CD1c-positive myeloid dendritic cell (primary cell): ENCODE measurements at regions not wholly inside any gene's neighbourhood (a gene's known extent, or its start where the extent isn't known, plus 50 kb on each side); places are given as distances from the start of the nearest gene placed in this dataset.
"Not testable (repeated sequence)": the region's sequence is repeated elsewhere in the genome, so short reads cannot be mapped to it uniquely, and the experiment has no call there.

Experiments used
- DNase-seq: peaks from one replicate; pipeline ENCODE4 v3.0.0-alpha.2; 2016; ENCODE audit errors: extremely low spot score

DNA sequence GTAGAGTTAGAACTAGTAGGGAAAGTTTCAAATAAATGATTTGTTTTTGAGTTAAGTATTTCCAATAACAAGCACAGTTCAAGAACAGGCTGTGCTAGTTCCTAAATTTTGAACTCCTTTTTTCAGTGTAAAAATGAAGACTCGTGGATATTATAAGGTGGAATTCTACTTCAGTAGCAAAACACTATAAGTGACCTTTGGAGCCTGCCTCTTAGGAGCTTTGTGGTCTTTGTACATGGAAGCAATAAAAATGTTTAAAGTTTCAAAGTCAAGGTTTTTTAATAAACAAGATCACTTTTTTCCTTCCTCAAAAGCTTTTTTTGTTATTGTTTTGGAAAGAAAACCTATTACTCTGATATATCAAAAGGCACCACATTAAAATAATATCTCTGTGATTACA, 292.4 kb upstream of the VWC2 start:
- no peak for DNase-seq

DNA sequence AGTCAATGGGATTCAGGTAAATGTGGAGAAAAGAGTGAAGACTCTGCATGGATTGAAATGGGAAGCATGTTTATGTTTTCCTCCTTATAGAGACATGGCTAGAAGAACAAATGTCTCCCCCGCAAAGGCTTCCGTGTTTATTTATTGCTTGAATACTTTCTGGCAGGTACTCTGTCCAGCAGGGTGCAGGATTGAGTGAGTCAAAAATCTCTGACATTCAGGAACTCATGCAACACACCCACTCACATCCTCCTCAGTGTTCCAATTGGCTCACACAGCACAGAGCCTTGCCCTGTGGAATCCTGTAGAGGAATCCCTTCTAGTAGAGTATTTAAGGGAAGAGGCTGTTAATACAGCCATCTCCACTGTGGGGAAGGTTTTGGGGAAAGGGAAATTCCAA, 290.3 kb upstream of the VWC2 start:
- DNase-seq, result peak; percentile 67

- DNase-seq, result no peak
These were observed 286.2 kb upstream of the VWC2 start for GRCh38 chr7:49486974-49487829.

GRCh38 chr7:49487830-49488140, 285.7 kb upstream of the VWC2 start:
- no peak for DNase-seq

DNA sequence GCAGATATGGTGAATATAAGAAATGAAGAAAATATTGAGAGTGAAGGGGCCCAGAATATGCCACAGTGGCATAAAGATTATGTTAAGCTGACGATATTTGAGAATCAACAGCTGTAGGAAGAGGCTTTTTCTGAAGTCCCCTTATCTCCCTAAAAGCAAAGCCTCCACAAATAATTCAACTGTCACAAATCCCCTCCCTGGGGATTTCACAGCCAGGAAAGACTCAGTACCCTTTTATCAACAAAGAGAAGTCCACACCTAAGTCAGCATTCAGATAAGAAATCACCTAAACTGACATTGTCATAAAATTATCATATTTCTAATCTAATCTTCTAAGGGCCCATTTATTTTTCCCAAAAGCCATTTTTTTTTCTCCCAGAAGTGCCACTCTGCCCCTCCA, 284.9 kb upstream of the VWC2 start:
- no peak for DNase-seq

DNA sequence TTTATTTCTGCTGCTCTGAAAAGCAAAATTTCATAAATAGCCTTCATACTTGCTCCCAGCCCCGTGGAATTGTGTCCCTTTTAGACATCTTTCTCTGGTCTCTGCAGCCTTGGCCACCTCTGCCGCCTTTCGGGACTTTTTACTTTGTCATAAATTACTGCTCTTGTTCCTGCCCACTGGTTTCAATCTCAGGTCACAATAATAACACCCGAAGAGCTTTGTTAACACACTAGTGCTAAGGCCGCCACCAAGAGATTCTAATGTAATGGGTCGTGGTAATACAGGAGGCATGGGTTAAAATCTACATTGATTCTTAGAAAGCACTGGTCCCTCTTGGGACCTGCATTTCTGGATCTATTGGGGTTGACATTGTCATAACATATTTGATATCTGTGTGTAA, 276.0 kb upstream of the VWC2 start:
- DNase-seq, result no peak

GRCh38 chr7:49500741-49501140, 272.7 kb upstream of the VWC2 start:
- no peak for DNase-seq

- not testable (repeated sequence) for DNase-seq
These were observed 266.2 kb upstream of the VWC2 start for GRCh38 chr7:49507206-49507605.

DNA sequence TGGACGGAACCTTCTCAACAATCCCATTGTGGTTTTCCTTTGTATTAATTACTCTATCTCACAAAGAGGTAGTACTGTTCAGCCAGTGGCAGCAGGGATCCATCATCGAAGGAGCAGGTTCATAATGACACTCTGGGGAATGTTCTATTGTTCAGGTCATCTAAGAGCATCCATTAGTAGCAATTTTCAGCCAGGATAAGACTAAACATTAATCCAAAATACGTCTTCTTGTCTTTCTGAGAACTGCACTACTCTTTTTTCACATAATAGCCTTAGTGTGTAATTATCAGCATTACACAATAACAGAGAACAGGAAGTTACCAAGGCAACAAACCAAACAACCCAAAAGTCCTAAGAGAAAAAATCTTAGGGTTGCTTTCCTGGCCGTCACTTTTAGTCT, 259.5 kb upstream of the VWC2 start:
- DNase-seq, result peak; percentile 14

DNA sequence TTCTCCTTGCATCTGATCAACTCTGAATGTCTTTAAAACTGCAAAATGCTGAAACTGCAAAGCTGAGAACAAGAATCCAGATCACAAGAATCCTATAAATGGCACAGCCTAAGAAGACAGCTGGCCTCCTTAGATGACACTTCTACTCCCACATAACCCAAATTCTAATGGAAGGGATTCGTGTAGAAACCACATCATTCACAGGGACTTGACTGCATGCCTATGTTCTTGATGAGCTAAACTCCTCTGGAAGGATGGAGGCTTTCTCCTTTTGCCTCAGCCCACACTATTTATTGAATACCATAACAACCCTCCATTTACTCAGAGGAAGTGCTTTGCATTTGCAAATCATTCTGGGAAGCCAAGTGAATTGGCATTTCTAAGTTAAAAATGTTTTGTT, 252.5 kb upstream of the VWC2 start:
- no peak for DNase-seq

DNA sequence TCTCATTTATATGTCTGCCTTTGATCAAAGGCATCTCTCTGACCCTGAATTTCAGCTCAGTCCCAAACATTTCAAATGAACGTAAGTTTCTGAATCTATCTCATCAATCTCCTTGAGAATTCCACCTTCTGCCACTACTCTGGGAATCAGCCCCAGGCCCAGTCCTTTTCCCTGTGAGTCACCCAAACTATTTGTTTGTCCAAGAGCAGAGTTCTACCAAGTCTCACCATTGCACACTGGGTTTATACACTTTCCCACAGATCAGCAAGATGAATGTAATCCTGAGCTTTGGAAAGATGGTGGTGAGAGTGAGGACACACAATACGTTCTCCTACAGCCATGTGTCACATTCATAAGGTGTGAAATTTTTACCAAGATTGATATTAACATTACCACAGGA, 251.3 kb upstream of the VWC2 start:
- DNase-seq, result no peak

- no peak for DNase-seq
These were observed 249.6 kb upstream of the VWC2 start for GRCh38 chr7:49523870-49524269.

GRCh38 chr7:49527182-49527581, 246.3 kb upstream of the VWC2 start:
- DNase-seq, result no peak

- DNase-seq, result no peak
These were observed 243.0 kb upstream of the VWC2 start for GRCh38 chr7:49530481-49530880.

DNA sequence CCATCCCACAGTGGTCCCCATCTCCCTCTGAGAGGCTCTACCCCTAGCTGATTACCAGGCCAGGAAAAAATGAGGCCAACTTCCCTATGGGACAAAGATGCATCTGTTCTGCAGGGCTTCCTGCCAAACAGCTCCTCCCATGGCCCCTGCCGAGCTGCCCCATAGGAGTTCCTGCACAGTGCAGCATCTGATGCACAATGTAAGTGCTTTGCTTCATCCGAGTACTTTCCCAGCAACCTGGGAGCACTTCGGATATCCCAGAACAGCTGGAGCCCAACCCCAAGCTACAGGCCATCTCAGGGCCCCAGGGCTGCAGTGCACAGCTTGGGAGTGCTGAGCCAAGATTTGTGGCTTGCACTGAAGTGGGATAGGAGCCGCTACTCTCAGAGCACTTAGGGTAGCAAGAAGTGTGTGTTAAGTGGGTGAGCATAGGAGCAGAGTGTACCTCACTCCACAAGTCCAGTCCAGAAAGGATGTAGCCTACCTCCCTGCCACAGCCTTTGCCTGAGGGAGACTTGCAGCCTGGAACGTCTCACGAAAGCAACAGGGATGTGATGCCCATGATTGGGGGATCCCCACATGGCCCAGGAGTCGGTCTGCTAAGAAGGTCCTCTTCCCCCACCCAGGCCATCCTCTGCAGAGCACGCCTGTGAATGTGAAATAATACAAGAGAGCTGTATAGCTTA, 209.6 kb upstream of the VWC2 start:
- no peak for DNase-seq

DNA sequence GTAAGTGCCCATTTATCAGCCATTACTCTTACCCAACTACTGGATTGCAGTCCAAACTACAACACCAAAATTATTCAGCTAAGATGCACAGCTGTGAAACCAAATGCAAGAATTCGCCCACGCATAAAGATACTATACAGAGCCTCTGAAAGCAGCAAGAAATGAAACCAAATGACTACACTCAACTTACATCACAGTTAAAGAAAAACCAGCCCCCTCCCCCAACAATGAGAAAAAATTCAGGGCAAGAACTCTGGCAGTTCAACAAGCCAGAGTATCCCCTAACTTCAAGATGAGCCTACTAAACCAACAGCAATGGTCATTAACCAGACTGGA, 209.1 kb upstream of the VWC2 start:
- no peak for DNase-seq

- no peak for DNase-seq
These were observed 195.9 kb upstream of the VWC2 start for GRCh38 chr7:49577576-49577975.

DNA sequence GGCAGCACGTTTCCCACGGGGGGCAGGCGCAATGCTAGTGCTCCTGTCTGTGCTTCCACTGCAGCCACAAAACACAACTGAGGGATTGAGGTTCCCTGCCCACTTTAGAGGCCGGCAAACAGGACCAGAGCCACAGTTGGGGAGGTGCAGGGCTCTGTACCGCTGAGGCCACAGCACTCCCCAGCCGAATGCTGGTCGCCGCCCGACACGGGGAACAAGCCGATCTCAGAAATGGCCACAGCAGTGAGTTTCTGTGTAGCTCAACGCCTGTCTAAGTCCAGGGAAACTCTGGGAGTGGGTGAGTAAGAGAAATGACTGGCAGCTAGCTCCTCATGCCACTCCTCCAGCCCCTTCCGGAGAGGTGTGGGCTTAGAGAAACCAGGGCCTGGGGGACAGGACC, 194.0 kb upstream of the VWC2 start:
- DNase-seq, result no peak

DNA sequence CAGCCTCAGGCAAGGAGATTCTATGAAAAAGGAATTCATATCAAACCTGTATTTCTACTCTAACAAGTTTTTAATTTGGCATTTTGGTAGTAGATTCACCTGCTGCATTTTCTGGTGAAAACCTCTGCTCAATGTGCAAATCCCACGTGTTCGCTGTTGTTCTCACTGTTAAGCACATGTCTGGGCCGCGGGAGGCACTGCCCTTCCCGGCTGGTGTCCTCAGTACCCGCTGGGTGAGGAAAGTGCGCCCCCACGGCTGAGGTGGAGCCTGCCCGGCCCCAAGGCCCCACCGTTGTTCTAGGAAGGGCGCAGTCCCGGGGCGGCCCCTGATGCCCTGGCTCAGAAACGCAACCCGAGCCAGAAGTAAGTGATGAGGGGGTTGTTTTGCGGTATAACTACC, 193.4 kb upstream of the VWC2 start:
- no peak for DNase-seq

DNA sequence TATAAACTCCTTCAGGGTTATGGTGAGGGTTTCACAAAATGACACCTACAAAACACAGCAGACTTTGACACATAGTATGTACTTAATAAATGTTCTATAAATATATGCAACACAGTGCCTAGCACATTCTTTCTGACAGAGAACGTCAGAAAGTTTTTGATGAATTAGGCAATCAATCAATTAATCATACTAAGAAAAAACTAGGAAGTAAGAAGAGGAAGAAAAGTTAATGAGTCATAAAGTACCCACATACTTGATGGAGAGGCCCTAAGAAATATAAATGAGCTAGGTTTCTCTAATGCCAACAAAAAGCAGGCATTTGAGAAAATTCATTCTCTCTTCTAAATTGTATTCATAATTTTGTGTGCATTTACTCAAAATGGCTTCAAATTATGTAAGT, 192.7 kb upstream of the VWC2 start:
- DNase-seq, result peak; percentile 77

DNA sequence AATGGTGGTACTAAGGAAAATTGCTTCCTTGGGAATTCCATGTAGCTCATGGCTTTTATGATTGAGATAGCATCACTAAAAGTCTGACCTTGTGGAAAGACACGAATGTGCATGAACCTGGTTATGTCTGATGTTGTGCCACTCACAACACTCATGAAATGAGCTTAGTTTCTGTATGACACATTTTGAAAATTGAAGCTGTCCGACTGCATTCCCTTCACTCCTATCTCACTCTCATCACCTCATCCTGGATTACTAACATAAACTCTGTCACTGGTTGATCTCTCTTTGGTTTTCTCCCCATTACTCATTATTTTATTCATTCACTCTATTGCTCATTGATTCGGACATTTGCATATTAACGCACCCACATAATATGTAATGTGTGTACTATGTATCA, 190.0 kb upstream of the VWC2 start:
- no peak for DNase-seq

DNA sequence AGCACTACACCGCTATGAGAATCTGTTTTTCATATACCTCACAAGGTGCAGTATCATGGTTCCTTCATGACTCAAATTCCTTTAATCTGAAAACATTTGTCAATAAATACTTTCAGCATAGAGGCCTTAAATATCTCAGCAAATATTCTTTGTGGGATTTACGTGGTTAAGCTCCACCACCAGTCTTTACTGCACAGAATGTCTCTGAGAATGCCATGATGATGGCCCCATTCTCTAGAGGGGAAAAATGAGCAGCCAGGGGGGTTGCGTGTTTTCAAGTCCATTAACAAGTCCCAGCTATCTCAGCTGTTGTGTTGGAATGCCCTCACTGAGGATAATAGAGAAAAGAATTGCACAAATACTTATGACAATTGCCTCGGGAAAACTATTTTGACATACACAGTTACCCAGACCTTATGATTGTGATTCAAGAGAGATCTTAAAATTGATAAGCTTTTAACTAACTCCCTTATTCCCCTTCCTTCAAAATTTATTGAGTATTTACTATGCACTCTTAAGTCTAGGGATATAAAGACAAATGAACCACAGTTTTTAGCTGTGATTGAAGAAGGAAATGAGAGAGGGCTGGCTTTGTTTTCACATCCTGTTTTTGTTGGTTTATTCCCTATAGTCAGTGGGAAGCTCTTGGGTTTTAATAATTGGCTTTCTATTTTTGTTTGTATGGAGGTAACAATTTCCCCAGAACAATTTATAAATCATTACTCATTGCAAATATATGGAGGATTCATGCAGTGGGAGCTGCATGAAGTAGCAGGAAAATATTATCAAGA, 176.5 kb upstream of the VWC2 start:
- peak; percentile 59 for DNase-seq

DNA sequence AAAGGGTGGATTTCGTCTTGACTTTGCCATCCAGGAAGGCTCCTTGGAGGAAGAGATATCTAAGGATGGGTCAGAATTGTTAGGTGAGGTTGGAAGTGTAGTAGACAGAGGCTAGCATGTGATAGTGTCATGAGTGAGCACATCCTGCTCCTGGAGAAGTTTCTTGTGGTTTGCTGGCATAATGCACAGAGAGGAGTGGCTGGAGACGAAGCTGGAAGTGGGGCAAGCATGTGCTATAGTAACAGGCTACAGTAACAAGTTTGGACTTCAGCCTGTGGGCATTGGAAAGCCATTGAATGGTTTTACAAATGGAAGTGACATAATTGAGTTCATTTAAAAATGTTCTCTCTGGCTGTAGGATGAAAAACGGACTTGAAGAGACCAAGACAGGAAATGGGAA, 175.6 kb upstream of the VWC2 start:
- DNase-seq, result peak; percentile 40
